ENCODE measurements at regions not wholly inside any gene's neighbourhood (a gene's known extent, or its start where the extent isn't known, plus 50 kb on each side); places are given as distances from the start of the nearest gene placed in this dataset.

DNA sequence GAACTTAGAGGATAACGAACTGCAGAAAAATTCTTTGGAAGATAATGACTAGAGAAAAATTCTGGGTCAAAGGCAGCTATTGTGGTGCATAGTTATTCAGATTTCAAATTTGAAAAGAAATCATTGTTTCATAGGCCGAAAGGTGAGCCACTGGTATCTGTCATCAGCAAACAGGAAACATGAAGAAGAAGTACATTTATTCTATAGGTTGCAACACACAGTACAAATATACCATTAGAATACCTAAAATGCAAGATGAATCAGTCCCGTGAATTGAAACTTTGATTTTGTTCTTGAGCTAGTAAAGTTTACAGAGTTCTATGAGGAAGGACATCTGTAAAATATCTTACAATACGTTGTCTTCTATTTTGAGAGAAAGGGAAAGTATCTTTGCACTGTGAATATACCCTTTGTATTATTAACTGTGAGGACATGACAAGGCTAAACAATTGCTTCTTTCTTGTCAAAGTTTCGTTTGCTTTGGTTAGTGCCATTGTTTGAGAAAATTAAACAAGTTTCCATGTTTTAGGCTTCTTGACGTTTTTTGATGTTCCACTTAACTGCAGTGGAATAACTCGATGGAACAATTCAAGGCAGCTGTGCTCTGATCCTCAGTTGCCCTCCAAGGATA, 84.7 kb downstream of the HDGFL1 start:
- TF ChIP-seq, protein P1, sequence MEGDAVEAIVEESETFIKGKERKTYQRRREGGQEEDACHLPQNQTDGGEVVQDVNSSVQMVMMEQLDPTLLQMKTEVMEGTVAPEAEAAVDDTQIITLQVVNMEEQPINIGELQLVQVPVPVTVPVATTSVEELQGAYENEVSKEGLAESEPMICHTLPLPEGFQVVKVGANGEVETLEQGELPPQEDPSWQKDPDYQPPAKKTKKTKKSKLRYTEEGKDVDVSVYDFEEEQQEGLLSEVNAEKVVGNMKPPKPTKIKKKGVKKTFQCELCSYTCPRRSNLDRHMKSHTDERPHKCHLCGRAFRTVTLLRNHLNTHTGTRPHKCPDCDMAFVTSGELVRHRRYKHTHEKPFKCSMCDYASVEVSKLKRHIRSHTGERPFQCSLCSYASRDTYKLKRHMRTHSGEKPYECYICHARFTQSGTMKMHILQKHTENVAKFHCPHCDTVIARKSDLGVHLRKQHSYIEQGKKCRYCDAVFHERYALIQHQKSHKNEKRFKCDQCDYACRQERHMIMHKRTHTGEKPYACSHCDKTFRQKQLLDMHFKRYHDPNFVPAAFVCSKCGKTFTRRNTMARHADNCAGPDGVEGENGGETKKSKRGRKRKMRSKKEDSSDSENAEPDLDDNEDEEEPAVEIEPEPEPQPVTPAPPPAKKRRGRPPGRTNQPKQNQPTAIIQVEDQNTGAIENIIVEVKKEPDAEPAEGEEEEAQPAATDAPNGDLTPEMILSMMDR (IDR thresholded peaks at IDR 0.05) = no peak
- no peak for TF ChIP-seq POLR2A (IDR thresholded peaks at IDR 0.05)
